ENCODE measurements at regions not wholly inside any gene's neighbourhood (a gene's known extent, or its start where the extent isn't known, plus 50 kb on each side); places are given as distances from the start of the nearest gene placed in this dataset.

- H4K20me1 ChIP-seq (replicated peaks; ENCODE audit: insufficient read depth), result no peaks in the 10 kb centered on the region; the same call in 1 of the 2 replicates
- Mint-ChIP-seq H3K9me3 (no peaks in the 10 kb centered on the region), H3K27ac (no peak overlapping the region), H3K36me3 (ENCODE audit: low read depth) (no peaks in the 10 kb centered on the region), H3K27me3 (ENCODE audit: insufficient read depth, low read depth, poor library complexity) (no peaks in the 10 kb centered on the region), H3K4me1 (peaks cover 3% of the 10 kb centered on the region), H3K4me3 (no peak overlapping the region)
- H3K4me3 ChIP-seq, result no peak overlapping the region
- no peak overlapping the region for H3K27ac ChIP-seq (ENCODE audit: low read depth)
- no peak for ATAC-seq
- no peaks in the 10 kb centered on the region for H3F3A ChIP-seq (replicated peaks; ENCODE audit: low read depth)
- peak; percentile 47 for DNase-seq (ENCODE audit: low spot score)
- H3K9me2 ChIP-seq (ENCODE audit: insufficient read depth), result no peaks in the 10 kb centered on the region
- H2AFZ ChIP-seq, result no peak overlapping the region
- no peaks in the 10 kb centered on the region for H3K36me3 ChIP-seq (ENCODE audit: insufficient read depth)
- no peaks in the 10 kb centered on the region for H3K27me3 ChIP-seq (ENCODE audit: insufficient read depth)
- no peaks in the 10 kb centered on the region for H3K79me2 ChIP-seq (replicated peaks; ENCODE audit: insufficient read depth)
- H3K4me2 ChIP-seq, result no peak overlapping the region
- no peak for TF ChIP-seq ZNF114 (CRISPR knock-in tag; IDR thresholded peaks at IDR 0.05)
- TF ChIP-seq CREB1 (CRISPR knock-in tag; IDR thresholded peaks at IDR 0.05; ENCODE audit: low read depth), result no peak
- peak; percentile 49 to 54 for TF ChIP-seq CTCF (conservative IDR thresholded peaks at IDR 0.05; ENCODE audit: low read depth in 2 of 2)
- TF ChIP-seq STAT1 (IDR thresholded peaks at IDR 0.05; ENCODE audit: unreplicated experiment), result no peak
- H3K4me1 ChIP-seq (ENCODE audit: insufficient read depth), result no peaks in the 10 kb centered on the region
Measured at GRCh38 chr12:111271674-111272418, 97.0 kb downstream of the PHETA1 start.

- Histone ChIP-seq H3K27me3 (ENCODE audit: insufficient read depth) (no peaks in the 10 kb centered on the region), H3K4me1 (ENCODE audit: insufficient read depth) (no peaks in the 10 kb centered on the region), H3K27ac (ENCODE audit: low read depth) (no peak overlapping the region), H3K4me3 (no peak overlapping the region), H3K4me2 (no peak overlapping the region), H2AFZ (no peak overlapping the region), H3K36me3 (ENCODE audit: insufficient read depth) (no peaks in the 10 kb centered on the region), H3K9me2 (ENCODE audit: insufficient read depth) (no peaks in the 10 kb centered on the region), H3F3A (replicated peaks; ENCODE audit: low read depth) (no peaks in the 10 kb centered on the region), H3K79me2 (replicated peaks; ENCODE audit: insufficient read depth) (no peaks in the 10 kb centered on the region), H4K20me1 (replicated peaks; ENCODE audit: insufficient read depth) (no peaks in the 10 kb centered on the region; the same call in 1 of the 2 replicates)
- no peaks in the 10 kb centered on the region for H3K9me3 Mint-ChIP-seq
- peaks cover 3% of the 10 kb centered on the region for H3K4me1 Mint-ChIP-seq
- no peaks in the 10 kb centered on the region for H3K36me3 Mint-ChIP-seq (ENCODE audit: low read depth)
- no peak overlapping the region for H3K27ac Mint-ChIP-seq
- no peak overlapping the region for H3K4me3 Mint-ChIP-seq
- ATAC-seq, result no peak
- peak; percentile 25 for DNase-seq (ENCODE audit: low spot score)
- no peaks in the 10 kb centered on the region for H3K27me3 Mint-ChIP-seq (ENCODE audit: insufficient read depth, low read depth, poor library complexity)
- no peak for TF ChIP-seq ETS1 (IDR thresholded peaks at IDR 0.05)
- TF ChIP-seq ZNF331 (CRISPR knock-in tag; IDR thresholded peaks at IDR 0.05; ENCODE audit: low read depth), result no peak
- no peak for TF ChIP-seq ZNF114 (CRISPR knock-in tag; IDR thresholded peaks at IDR 0.05)
- TF ChIP-seq JUNB (IDR thresholded peaks at IDR 0.05; ENCODE audit: unreplicated experiment), result no peak
- TF ChIP-seq REST (IDR thresholded peaks at IDR 0.05; ENCODE audit: unreplicated experiment), result no peak
- TF ChIP-seq NANOG (IDR thresholded peaks at IDR 0.05; ENCODE audit: borderline replicate concordance), result no peak
- TF ChIP-seq CREB1 (CRISPR knock-in tag; IDR thresholded peaks at IDR 0.05; ENCODE audit: low read depth), result no peak
Measured at GRCh38 chr12:111270774-111271173, 98.1 kb downstream of the PHETA1 start.
